Adipocyte (in vitro differentiated cells): ENCODE measurements at regions not wholly inside any gene's neighbourhood (a gene's known extent, or its start where the extent isn't known, plus 50 kb on each side); places are given as distances from the start of the nearest gene placed in this dataset.

Source experiments
- DNase-seq: peaks from one replicate; pipeline ENCODE4 v3.0.0-alpha.2; 2015; ENCODE audit warnings: low read depth
- H3K27me3 ChIP-seq: replicated peaks from 2 replicates; pipeline ENCODE4 v1.7.0; 2013; ENCODE audit warnings: mild to moderate bottlenecking, low read length, moderate library complexity; ENCODE audit not compliant: control insufficient read depth, insufficient read depth
- H3K36me3 ChIP-seq: 2 replicates; pipeline ENCODE4 v1.7.0; 2013; ENCODE audit warnings: low read length, mild to moderate bottlenecking, moderate library complexity; ENCODE audit not compliant: control insufficient read depth, insufficient read depth, severe bottlenecking
- H3K4me1 ChIP-seq: 2 replicates; pipeline ENCODE4 v1.7.0; 2013; ENCODE audit warnings: mild to moderate bottlenecking, low read length, moderate library complexity; ENCODE audit not compliant: control insufficient read depth, insufficient read depth
- H3K4me3 ChIP-seq: 2 replicates; pipeline ENCODE4 v1.7.0; 2013; ENCODE audit warnings: mild to moderate bottlenecking, low read length, moderate library complexity
- H3K9ac ChIP-seq: 2 replicates; pipeline ENCODE4 v1.7.0; 2013; ENCODE audit warnings: mild to moderate bottlenecking, low read length, moderate library complexity
- H3K9me3 ChIP-seq: 2 replicates; pipeline ENCODE4 v1.7.0; 2013; ENCODE audit warnings: mild to moderate bottlenecking, low read length, moderate library complexity; ENCODE audit not compliant: control insufficient read depth

GRCh38 chr3:147807776-147808175 lies 398.6 kb downstream of the ZIC1 start:
- no peak overlapping the region for H3K4me3 ChIP-seq
- no peaks in the 10 kb centered on the region for H3K36me3 ChIP-seq
- DNase-seq = no peak
- no peaks in the 10 kb centered on the region for H3K9me3 ChIP-seq
- H3K4me1 ChIP-seq = no peaks in the 10 kb centered on the region
- no peaks in the 10 kb centered on the region for H3K27me3 ChIP-seq
- no peak overlapping the region for H3K9ac ChIP-seq

GRCh38 chr3:147809206-147809605 lies 400.0 kb downstream of the ZIC1 start:
- no peak for DNase-seq
- Histone ChIP-seq H3K9ac (no peak overlapping the region), H3K36me3 (no peaks in the 10 kb centered on the region), H3K4me3 (no peak overlapping the region), H3K27me3 (no peaks in the 10 kb centered on the region), H3K4me1 (no peaks in the 10 kb centered on the region), H3K9me3 (no peaks in the 10 kb centered on the region)

- DNase-seq = no peak
- Histone ChIP-seq H3K36me3 (no peaks in the 10 kb centered on the region), H3K4me1 (peaks cover 7% of the 10 kb centered on the region), H3K27me3 (no peaks in the 10 kb centered on the region), H3K9me3 (no peaks in the 10 kb centered on the region), H3K9ac (no peak overlapping the region), H3K4me3 (no peak overlapping the region)
Observed at GRCh38 chr3:147812186-147812911, 403.2 kb downstream of the ZIC1 start.

- DNase-seq = no peak
- peaks cover 7% of the 10 kb centered on the region for H3K4me1 ChIP-seq
- H3K9me3 ChIP-seq = no peaks in the 10 kb centered on the region
- no peaks in the 10 kb centered on the region for H3K36me3 ChIP-seq
- H3K4me3 ChIP-seq = no peak overlapping the region
- no peaks in the 10 kb centered on the region for H3K27me3 ChIP-seq
- no peak overlapping the region for H3K9ac ChIP-seq
Observed at GRCh38 chr3:147813256-147813655, 404.1 kb downstream of the ZIC1 start.

- peaks cover 7% of the 10 kb centered on the region for H3K4me1 ChIP-seq
- H3K9me3 ChIP-seq = no peaks in the 10 kb centered on the region
- no peaks in the 10 kb centered on the region for H3K27me3 ChIP-seq
- H3K9ac ChIP-seq = no peak overlapping the region
- H3K4me3 ChIP-seq = peak overlapping the region; percentile 2
- H3K36me3 ChIP-seq = no peaks in the 10 kb centered on the region
- no peak for DNase-seq
Observed at GRCh38 chr3:147816752-147817151, 407.6 kb downstream of the ZIC1 start.

- DNase-seq = no peak
- H3K4me3 ChIP-seq = no peak overlapping the region
- no peak overlapping the region for H3K9ac ChIP-seq
- H3K9me3 ChIP-seq = no peaks in the 10 kb centered on the region
- H3K4me1 ChIP-seq = no peaks in the 10 kb centered on the region
- no peaks in the 10 kb centered on the region for H3K27me3 ChIP-seq
- H3K36me3 ChIP-seq = no peaks in the 10 kb centered on the region
Observed at GRCh38 chr3:147832611-147833010, 423.4 kb downstream of the ZIC1 start.

DNA sequence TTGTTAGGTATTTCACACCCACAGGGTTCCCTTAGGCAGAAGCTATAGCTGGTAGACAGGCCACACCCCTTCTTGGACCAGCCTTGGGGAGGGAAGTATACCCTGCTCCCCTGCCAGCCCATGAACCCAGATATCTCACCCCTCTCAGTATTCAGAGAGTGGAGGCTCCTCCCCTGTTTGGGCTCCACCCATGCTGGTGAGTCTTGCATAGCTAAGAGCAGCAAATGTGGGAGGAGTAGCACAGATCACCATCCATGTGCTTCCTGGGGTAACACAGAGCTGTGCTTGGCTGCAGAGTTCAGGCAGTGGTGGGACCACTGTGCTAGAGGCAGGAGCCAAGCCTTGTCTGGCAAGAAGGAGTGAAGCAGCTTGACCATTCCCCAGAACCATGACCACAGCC lies 427.2 kb downstream of the ZIC1 start:
- Histone ChIP-seq H3K4me1 (no peaks in the 10 kb centered on the region), H3K36me3 (no peaks in the 10 kb centered on the region), H3K4me3 (no peak overlapping the region), H3K9ac (no peak overlapping the region), H3K27me3 (no peaks in the 10 kb centered on the region), H3K9me3 (no peaks in the 10 kb centered on the region)
- no peak for DNase-seq

GRCh38 chr3:147838652-147839051 lies 429.5 kb downstream of the ZIC1 start:
- H3K36me3 ChIP-seq = no peaks in the 10 kb centered on the region
- no peak overlapping the region for H3K4me3 ChIP-seq
- DNase-seq = no peak
- no peaks in the 10 kb centered on the region for H3K9me3 ChIP-seq
- H3K27me3 ChIP-seq = no peaks in the 10 kb centered on the region
- H3K9ac ChIP-seq = no peak overlapping the region
- no peaks in the 10 kb centered on the region for H3K4me1 ChIP-seq

DNA sequence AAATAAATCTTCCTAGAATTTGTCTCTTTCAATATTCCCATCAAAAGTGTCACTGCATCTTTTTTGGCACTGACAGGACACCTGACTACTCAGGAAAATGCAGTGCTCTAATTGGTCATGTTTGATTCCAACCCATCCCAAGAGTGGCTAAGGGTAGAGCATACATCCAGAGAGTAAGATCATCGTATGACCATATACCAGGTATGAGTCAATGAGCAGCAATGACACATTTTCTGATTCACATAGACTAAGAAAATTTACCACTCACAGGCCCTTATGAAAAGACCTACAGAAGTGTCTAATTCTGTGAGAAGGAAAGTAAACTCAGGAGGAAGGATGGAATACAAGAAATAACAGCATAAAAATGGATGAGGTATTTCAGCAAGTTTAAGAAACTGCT lies 434.2 kb downstream of the ZIC1 start:
- Histone ChIP-seq H3K36me3 (no peaks in the 10 kb centered on the region), H3K27me3 (no peaks in the 10 kb centered on the region), H3K9ac (no peak overlapping the region), H3K4me3 (no peak overlapping the region), H3K9me3 (no peaks in the 10 kb centered on the region), H3K4me1 (no peaks in the 10 kb centered on the region)
- DNase-seq = no peak

GRCh38 chr3:147846293-147846692 lies 437.1 kb downstream of the ZIC1 start:
- Histone ChIP-seq H3K9ac (no peak overlapping the region), H3K27me3 (no peaks in the 10 kb centered on the region), H3K4me1 (no peaks in the 10 kb centered on the region), H3K4me3 (no peak overlapping the region), H3K9me3 (no peaks in the 10 kb centered on the region), H3K36me3 (no peaks in the 10 kb centered on the region)
- DNase-seq = no peak

GRCh38 chr3:147846854-147847478 lies 437.8 kb downstream of the ZIC1 start:
- DNase-seq = no peak
- H3K9me3 ChIP-seq = no peaks in the 10 kb centered on the region
- H3K9ac ChIP-seq = no peak overlapping the region
- H3K4me1 ChIP-seq = no peaks in the 10 kb centered on the region
- H3K27me3 ChIP-seq = no peaks in the 10 kb centered on the region
- H3K4me3 ChIP-seq = no peak overlapping the region
- H3K36me3 ChIP-seq = no peaks in the 10 kb centered on the region

GRCh38 chr3:147851062-147851461 lies 441.9 kb downstream of the ZIC1 start:
- no peaks in the 10 kb centered on the region for H3K4me1 ChIP-seq
- H3K4me3 ChIP-seq = no peak overlapping the region
- H3K27me3 ChIP-seq = no peaks in the 10 kb centered on the region
- H3K9ac ChIP-seq = no peak overlapping the region
- H3K36me3 ChIP-seq = no peaks in the 10 kb centered on the region
- no peak for DNase-seq
- no peaks in the 10 kb centered on the region for H3K9me3 ChIP-seq
